ENCODE measurements at regions not wholly inside any gene's neighbourhood (a gene's known extent, or its start where the extent isn't known, plus 50 kb on each side); places are given as distances from the start of the nearest gene placed in this dataset.

DNA sequence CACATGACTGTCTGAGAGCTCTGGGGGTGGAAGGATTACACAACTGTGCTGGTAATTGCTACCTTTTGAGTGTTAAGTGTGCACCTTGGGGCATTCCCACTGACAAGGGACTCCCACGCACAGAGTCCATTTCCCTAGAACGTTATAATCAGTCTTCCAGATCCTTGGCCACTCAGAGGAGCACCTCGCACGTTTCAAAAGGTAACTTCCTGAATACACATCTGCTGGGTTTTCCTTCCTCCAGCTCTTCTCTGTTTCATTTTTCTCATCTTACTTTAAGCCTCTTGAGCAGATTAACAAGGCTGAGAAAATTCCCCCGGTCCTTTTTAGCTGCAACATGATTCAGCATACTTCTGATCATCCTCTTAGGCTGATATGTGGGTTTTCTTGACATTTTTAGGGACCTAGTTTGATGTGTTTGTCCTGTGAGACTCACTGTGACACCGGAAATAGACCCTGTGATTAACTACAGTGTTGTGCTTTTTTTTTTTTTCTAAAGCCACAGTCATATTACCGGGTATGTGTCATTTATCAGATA is 98.4 kb upstream of the DUSP22 start:
- peak; percentile 56 for DNase-seq (ENCODE audit: extremely low spot score)
- POLR2A ChIA-PET: interaction anchor here (1.0 to 2.5 kb wide), 3 partner anchors 34 to 198 kb away, joined by 3 to 10 read pairs (median 10); partner anchors contain the start of gene IRF4
- CTCF ChIA-PET: interaction anchor here (0.7 to 32.8 kb wide), 6 partner anchors 9 to 290 kb away, joined by 3 to 620 read pairs (median 12); no protein-coding TSS in a partner anchor
- TF ChIP-seq, protein P1, sequence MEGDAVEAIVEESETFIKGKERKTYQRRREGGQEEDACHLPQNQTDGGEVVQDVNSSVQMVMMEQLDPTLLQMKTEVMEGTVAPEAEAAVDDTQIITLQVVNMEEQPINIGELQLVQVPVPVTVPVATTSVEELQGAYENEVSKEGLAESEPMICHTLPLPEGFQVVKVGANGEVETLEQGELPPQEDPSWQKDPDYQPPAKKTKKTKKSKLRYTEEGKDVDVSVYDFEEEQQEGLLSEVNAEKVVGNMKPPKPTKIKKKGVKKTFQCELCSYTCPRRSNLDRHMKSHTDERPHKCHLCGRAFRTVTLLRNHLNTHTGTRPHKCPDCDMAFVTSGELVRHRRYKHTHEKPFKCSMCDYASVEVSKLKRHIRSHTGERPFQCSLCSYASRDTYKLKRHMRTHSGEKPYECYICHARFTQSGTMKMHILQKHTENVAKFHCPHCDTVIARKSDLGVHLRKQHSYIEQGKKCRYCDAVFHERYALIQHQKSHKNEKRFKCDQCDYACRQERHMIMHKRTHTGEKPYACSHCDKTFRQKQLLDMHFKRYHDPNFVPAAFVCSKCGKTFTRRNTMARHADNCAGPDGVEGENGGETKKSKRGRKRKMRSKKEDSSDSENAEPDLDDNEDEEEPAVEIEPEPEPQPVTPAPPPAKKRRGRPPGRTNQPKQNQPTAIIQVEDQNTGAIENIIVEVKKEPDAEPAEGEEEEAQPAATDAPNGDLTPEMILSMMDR (IDR thresholded peaks at IDR 0.05; ENCODE audit: control extremely low read depth, extremely low read depth, low read depth, missing control alignments): no peak

DNA sequence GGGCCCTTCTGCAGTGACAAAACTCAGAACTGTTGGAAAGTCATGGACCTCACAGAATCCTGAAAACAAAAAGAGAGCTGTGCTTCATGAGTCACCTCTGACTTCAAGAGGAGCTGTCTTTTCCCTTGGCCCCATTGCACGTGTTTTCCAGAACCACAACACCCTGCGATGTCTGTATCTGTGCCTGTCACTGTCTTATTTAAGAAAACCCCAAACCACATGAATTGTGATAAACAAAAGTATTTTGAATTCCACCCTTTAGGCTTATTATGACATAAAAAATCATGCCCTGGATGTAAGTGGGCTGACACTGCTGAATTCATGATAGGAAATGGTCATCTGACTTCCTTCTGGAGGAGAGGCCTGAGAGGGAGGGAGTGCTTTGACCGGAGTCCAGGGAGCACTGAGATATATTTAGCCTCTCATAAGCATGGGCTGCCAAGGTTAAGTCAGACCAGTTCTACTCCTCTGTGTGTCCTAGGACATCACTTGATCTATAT is 96.4 kb upstream of the DUSP22 start:
- ChIA-PET CTCF (interaction anchor here (0.9 to 32.8 kb wide), 4 partner anchors 8 to 29 kb away, joined by 3 to 620 read pairs (median 4); no protein-coding TSS in a partner anchor), POLR2A (interaction anchor here (2.5 kb wide), 1 partner anchor 196 kb away, joined by 10 read pairs; the partner anchor contains the start of gene IRF4)
- no peak for DNase-seq (ENCODE audit: extremely low spot score)
- TF ChIP-seq, protein P1 (IDR thresholded peaks at IDR 0.05; ENCODE audit: control extremely low read depth, extremely low read depth, low read depth, missing control alignments): no peak

DNA sequence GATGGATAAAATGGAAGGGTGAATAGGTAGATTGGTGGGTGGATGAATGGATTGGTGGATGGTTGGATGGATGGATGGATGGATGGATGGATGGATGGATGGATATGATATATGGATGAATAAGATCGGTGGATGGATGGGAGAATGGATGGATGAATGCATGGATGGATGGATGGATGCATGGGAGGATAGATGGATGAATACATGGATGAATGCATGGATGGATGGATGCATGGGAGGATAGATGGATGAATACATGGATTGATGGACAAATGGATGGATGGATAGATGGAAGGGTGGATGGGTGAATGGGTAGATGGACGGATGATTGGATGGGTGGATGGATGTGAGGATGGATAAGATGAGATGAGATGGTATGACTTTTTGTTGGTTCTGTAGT is 95.7 kb upstream of the DUSP22 start:
- TF ChIP-seq, protein P1 (IDR thresholded peaks at IDR 0.05; ENCODE audit: control extremely low read depth, extremely low read depth, low read depth, missing control alignments): no peak
- no peak for DNase-seq (ENCODE audit: extremely low spot score)
- CTCF ChIA-PET: interaction anchor here (32.8 kb wide), 1 partner anchor 28 kb away, joined by 620 read pairs; no protein-coding TSS in a partner anchor
- POLR2A ChIA-PET: no interaction called here

DNA sequence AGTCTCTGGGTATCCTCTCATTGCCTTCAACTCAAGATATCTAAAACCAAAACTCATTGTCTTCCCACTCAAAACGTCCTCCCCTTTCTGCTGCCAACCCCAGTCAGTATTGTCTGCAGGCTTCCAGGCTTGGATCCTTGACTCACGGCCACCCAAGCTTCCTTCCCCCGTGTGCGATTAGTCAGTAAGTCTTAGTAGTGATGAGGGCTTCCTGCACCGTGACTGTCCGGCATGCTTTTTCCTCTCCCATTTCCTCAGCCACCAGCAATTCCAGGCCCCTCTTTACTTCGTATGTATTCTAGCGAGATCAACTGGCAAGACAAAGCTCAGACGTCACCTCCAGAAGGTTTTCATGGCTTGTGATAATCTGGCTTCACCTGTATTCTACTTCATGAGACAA is 88.6 kb upstream of the DUSP22 start:
- TF ChIP-seq, protein P1 (IDR thresholded peaks at IDR 0.05; ENCODE audit: control extremely low read depth, extremely low read depth, low read depth, missing control alignments): no peak
- DNase-seq (ENCODE audit: extremely low spot score): no peak
- ChIA-PET CTCF (interaction anchor here (1.0 to 32.8 kb wide), 5 partner anchors 8 to 21 kb away, joined by 3 to 620 read pairs (median 6); no protein-coding TSS in a partner anchor), POLR2A (no interaction called here)

DNA sequence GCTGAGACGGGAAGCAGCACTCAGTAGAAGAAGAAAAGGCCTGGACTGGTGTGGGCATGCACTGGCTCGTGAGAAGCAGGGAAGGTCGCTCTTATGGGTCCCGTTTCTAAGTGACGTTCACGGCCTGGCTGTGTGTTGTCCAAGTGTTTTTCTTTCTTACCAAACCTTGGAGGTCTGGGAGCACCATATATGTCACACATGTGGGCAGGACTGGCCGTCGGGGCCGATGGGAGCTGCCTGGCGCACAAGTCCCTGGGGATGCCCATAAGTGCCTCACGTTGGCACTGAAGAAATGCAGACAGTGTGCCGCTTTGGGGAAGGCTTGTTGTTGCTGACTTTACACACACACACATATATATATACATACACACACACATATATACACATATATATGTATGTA is 86.0 kb upstream of the DUSP22 start:
- POLR2A ChIA-PET: no interaction called here
- TF ChIP-seq, protein P1 (IDR thresholded peaks at IDR 0.05; ENCODE audit: control extremely low read depth, extremely low read depth, low read depth, missing control alignments): no peak
- CTCF ChIA-PET: interaction anchor here (1.2 to 32.8 kb wide), 3 partner anchors 10 to 18 kb away, joined by 3 to 620 read pairs (median 5); no protein-coding TSS in a partner anchor
- DNase-seq (ENCODE audit: extremely low spot score): no peak

DNA sequence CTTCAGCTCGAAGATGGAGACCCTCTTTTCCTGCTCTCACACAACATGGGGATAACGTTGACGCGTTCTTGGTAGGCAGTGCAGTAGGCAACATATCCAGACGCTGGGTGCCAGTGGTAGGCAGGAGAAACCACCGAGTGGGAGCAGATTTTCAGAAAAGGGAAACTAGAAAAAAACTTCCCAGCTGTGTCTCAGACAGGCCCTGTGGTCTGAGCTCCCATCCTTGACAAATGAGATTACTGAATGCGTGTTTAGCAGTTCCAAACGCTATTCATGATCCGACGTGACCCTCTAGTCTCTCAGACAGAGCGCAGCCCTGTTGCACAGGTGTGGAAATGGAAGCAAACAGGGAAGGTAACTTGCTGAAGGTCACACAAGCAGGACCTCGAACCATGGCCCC is 83.9 kb upstream of the DUSP22 start:
- ChIA-PET POLR2A (no interaction called here), CTCF (interaction anchor here (1.6 to 32.8 kb wide), 3 partner anchors 16 to 60 kb away, joined by 3 to 620 read pairs (median 51); no protein-coding TSS in a partner anchor)
- DNase-seq (ENCODE audit: extremely low spot score): no peak
- TF ChIP-seq, protein P1 (IDR thresholded peaks at IDR 0.05; ENCODE audit: control extremely low read depth, extremely low read depth, low read depth, missing control alignments): no peak
